C4-2B (cell line): ENCODE measurements at regions not wholly inside any gene's neighbourhood (a gene's known extent, or its start where the extent isn't known, plus 50 kb on each side); places are given as distances from the start of the nearest gene placed in this dataset.

Experiments used
- CTCF ChIP-seq: fragments of 450-650 bp; conservative IDR thresholded peaks from 2 replicates; pipeline ENCODE4 v1.5.1; 2017; ENCODE audit warnings: mild to moderate bottlenecking
- ZFX ChIP-seq: fragments of 450-650 bp; IDR thresholded peaks from 2 replicates; pipeline ENCODE4 v1.6.1; 2017

GRCh38 chr16:26736084-26736483, 330.6 kb upstream of the C16orf82 start:
- no peak for TF ChIP-seq CTCF
- no peak for TF ChIP-seq ZFX
